Mesothelial cell of epicardium (in vitro differentiated cells): ENCODE measurements at regions not wholly inside any gene's neighbourhood (a gene's known extent, or its start where the extent isn't known, plus 50 kb on each side); places are given as distances from the start of the nearest gene placed in this dataset.
"Not testable (repeated sequence)": the region's sequence is repeated elsewhere in the genome, so short reads cannot be mapped to it uniquely, and the experiment has no call there.

Experiments
- DNase-seq, 2 experiments: peaks; one replicate each; pipeline ENCODE4 v3.0.0; 2021; ENCODE audit warnings: low spot score in 2 of 2; ENCODE audit not compliant: unreplicated experiment in 2 of 2
- H3K27ac Mint-ChIP-seq: 2 replicates; pipeline ENCODE4 v1.8.0; 2021; ENCODE audit warnings: mixed read lengths
- H3K27me3 Mint-ChIP-seq: 2 replicates; pipeline ENCODE4 v1.8.0; 2021; ENCODE audit warnings: low read depth, mixed read lengths
- H3K36me3 Mint-ChIP-seq: 2 replicates; pipeline ENCODE4 v1.8.0; 2021; ENCODE audit warnings: mixed read lengths
- H3K4me1 Mint-ChIP-seq: 2 replicates; pipeline ENCODE4 v1.8.0; 2021; ENCODE audit warnings: mixed read lengths
- H3K4me3 Mint-ChIP-seq: 2 replicates; pipeline ENCODE4 v1.8.0; 2021; ENCODE audit warnings: mild to moderate bottlenecking, moderate library complexity, mixed read lengths
- H3K9me3 Mint-ChIP-seq: 2 replicates; pipeline ENCODE4 v1.8.0; 2021; ENCODE audit warnings: mixed read lengths
- CTCF ChIP-seq: fragments of 200-600 bp; sonication (generic); IDR thresholded peaks from one replicate; pipeline ENCODE4 v1.5.0; 2021; ENCODE audit warnings: antibody characterized with exemption; ENCODE audit not compliant: unreplicated experiment

GRCh38 chrX:110511238-110511637 is 152.6 kb downstream of the RTL9 start:
- Mint-ChIP-seq H3K4me1 (peaks cover 13% of the 10 kb centered on the region), H3K27me3 (no peaks in the 10 kb centered on the region), H3K36me3 (no peaks in the 10 kb centered on the region), H3K27ac (no peak overlapping the region), H3K9me3 (peaks cover 4% of the 10 kb centered on the region), H3K4me3 (no peak overlapping the region)
- no peak for DNase-seq
- no peak for TF ChIP-seq CTCF

- DNase-seq, result no peak
- TF ChIP-seq CTCF, result no peak
- Mint-ChIP-seq H3K4me1 (peaks cover 15% of the 10 kb centered on the region), H3K9me3 (no peaks in the 10 kb centered on the region), H3K4me3 (no peak overlapping the region), H3K27me3 (no peaks in the 10 kb centered on the region), H3K36me3 (no peaks in the 10 kb centered on the region), H3K27ac (no peak overlapping the region)
These were observed 153.7 kb downstream of the RTL9 start for GRCh38 chrX:110512341-110512740.

- Mint-ChIP-seq H3K27me3 (no peaks in the 10 kb centered on the region), H3K9me3 (no peaks in the 10 kb centered on the region), H3K4me3 (no peak overlapping the region), H3K36me3 (no peaks in the 10 kb centered on the region), H3K4me1 (peaks cover 30% of the 10 kb centered on the region), H3K27ac (no peak overlapping the region)
- no peak for DNase-seq
- TF ChIP-seq CTCF, result no peak
These were observed 155.9 kb downstream of the RTL9 start for GRCh38 chrX:110514509-110514908.

- Mint-ChIP-seq H3K9me3 (no peaks in the 10 kb centered on the region), H3K4me1 (peaks cover 21% of the 10 kb centered on the region), H3K4me3 (no peak overlapping the region), H3K27ac (no peak overlapping the region), H3K36me3 (no peaks in the 10 kb centered on the region), H3K27me3 (no peaks in the 10 kb centered on the region)
- no peak for DNase-seq
- TF ChIP-seq CTCF, result no peak
These were observed 160.9 kb downstream of the RTL9 start for GRCh38 chrX:110519501-110519900.

GRCh38 chrX:110519906-110520452 is 161.3 kb downstream of the RTL9 start:
- Mint-ChIP-seq H3K9me3 (no peaks in the 10 kb centered on the region), H3K36me3 (no peaks in the 10 kb centered on the region), H3K4me1 (peaks cover 21% of the 10 kb centered on the region), H3K27me3 (no peaks in the 10 kb centered on the region), H3K27ac (no peak overlapping the region), H3K4me3 (no peak overlapping the region)
- TF ChIP-seq CTCF, result no peak
- DNase-seq, result no peak

- H3K27me3 Mint-ChIP-seq, H3K4me3 Mint-ChIP-seq, DNase-seq, H3K9me3 Mint-ChIP-seq, H3K27ac Mint-ChIP-seq, H3K36me3 Mint-ChIP-seq: not testable (repeated sequence)
- H3K4me1 Mint-ChIP-seq, result peaks cover 21% of the 10 kb centered on the region
These were observed 162.0 kb downstream of the RTL9 start for GRCh38 chrX:110520652-110521051.
